ENCODE measurements at regions not wholly inside any gene's neighbourhood (a gene's known extent, or its start where the extent isn't known, plus 50 kb on each side); places are given as distances from the start of the nearest gene placed in this dataset.

GRCh38 chr3:162666835-162667234 lies 1170.2 kb downstream of the OTOL1 start:
- no peak overlapping the region for H3K4me3 ChIP-seq (ENCODE audit: low read depth, low read length)
- in situ Hi-C loops (cut with HindIII; ENCODE audit: low sequenced_read_pairs) = no loop called here
- no peak for DNase-seq (ENCODE audit: low read depth)
- TF ChIP-seq CTCF (IDR thresholded peaks at IDR 0.05; ENCODE audit: low read depth, low read length, missing control alignments) = no peak

- no peak for DNase-seq (ENCODE audit: low read depth)
- H3K4me3 ChIP-seq (ENCODE audit: low read depth, low read length) = no peak overlapping the region
- TF ChIP-seq CTCF (IDR thresholded peaks at IDR 0.05; ENCODE audit: low read depth, low read length, missing control alignments) = no peak
- in situ Hi-C loops (cut with HindIII; ENCODE audit: low sequenced_read_pairs) = no loop called here
Observed at GRCh38 chr3:162670181-162670580, 1173.6 kb downstream of the OTOL1 start.

GRCh38 chr3:162677475-162677874 lies 1180.9 kb downstream of the OTOL1 start:
- H3K4me3 ChIP-seq (ENCODE audit: low read depth, low read length) = no peak overlapping the region
- DNase-seq (ENCODE audit: low read depth) = no peak
- in situ Hi-C loops (cut with HindIII; ENCODE audit: low sequenced_read_pairs) = no loop called here
- TF ChIP-seq CTCF (IDR thresholded peaks at IDR 0.05; ENCODE audit: low read depth, low read length, missing control alignments) = no peak

- no peak for DNase-seq (ENCODE audit: low read depth)
- in situ Hi-C loops (cut with HindIII; ENCODE audit: low sequenced_read_pairs) = no loop called here
- TF ChIP-seq CTCF (IDR thresholded peaks at IDR 0.05; ENCODE audit: low read depth, low read length, missing control alignments) = no peak
Observed at GRCh38 chr3:162678941-162679340, 1182.3 kb downstream of the OTOL1 start.

GRCh38 chr3:162684260-162684659 lies 1187.7 kb downstream of the OTOL1 start:
- no peak overlapping the region for H3K4me3 ChIP-seq (ENCODE audit: low read depth, low read length)
- DNase-seq (ENCODE audit: low read depth) = no peak
- in situ Hi-C loops (cut with HindIII; ENCODE audit: low sequenced_read_pairs) = no loop called here
- no peak for TF ChIP-seq CTCF (IDR thresholded peaks at IDR 0.05; ENCODE audit: low read depth, low read length, missing control alignments)

More at GRCh38 chr3:162678941-162679340, 1182.3 kb downstream of the OTOL1 start:
- H3K4me3 ChIP-seq (ENCODE audit: low read depth, low read length) = no peak overlapping the region

GRCh38 chr3:162699291-162699690 lies 1202.7 kb downstream of the OTOL1 start:
- no peak overlapping the region for H3K4me3 ChIP-seq (ENCODE audit: low read depth, low read length)
- in situ Hi-C loops (cut with HindIII; ENCODE audit: low sequenced_read_pairs) = no loop called here
- no peak for TF ChIP-seq CTCF (IDR thresholded peaks at IDR 0.05; ENCODE audit: low read depth, low read length, missing control alignments)
- DNase-seq (ENCODE audit: low read depth) = no peak

GRCh38 chr3:162701211-162701610 lies 1204.6 kb downstream of the OTOL1 start:
- no peak overlapping the region for H3K4me3 ChIP-seq (ENCODE audit: low read depth, low read length)
- no peak for TF ChIP-seq CTCF (IDR thresholded peaks at IDR 0.05; ENCODE audit: low read depth, low read length, missing control alignments)
- in situ Hi-C loops (cut with HindIII; ENCODE audit: low sequenced_read_pairs) = no loop called here
- DNase-seq (ENCODE audit: low read depth) = no peak
